A673 (cell line): ENCODE measurements at regions not wholly inside any gene's neighbourhood (a gene's known extent, or its start where the extent isn't known, plus 50 kb on each side); places are given as distances from the start of the nearest gene placed in this dataset.

ENCODE experiments used
- EZH2 ChIP-seq: fragments of 200-600 bp; sonication (generic); IDR thresholded peaks from 2 replicates; pipeline ENCODE4 v1.6.1; 2017; ENCODE audit warnings: borderline replicate concordance, low read depth, mild to moderate bottlenecking, mixed read lengths, antibody characterized with exemption, low read length; ENCODE audit not compliant: poor library complexity, severe bottlenecking
- TF ChIP-seq, protein P1 (sequence below): fragments of 300-800, 200-600 bp; sonication (generic); conservative IDR thresholded peaks from 2 replicates; pipeline ENCODE4 v1.5.1; 2017; ENCODE audit warnings: low read depth, mild to moderate bottlenecking, antibody characterized with exemption, low read length, moderate library complexity, mixed read lengths

DNA sequence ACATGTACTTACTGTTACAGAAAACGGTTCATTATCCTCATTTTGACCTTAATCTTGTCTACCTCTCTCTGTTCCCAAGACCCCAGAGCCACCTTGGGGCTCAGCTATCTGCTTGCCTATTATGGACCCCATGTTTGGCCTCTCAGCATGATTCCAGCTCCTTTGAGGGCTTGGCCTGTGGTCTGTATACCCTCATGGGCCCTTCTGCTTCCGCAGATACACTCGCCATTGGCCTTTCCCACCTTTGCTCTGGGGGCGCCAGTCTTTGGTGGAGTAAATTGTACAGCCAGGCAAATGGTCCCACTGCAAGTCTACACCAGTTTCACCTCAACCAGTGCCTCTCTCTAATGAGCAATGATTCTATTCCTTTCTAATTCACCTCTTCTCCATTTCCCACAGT, 109.2 kb upstream of the ZNF746 start:
- TF ChIP-seq, protein P1, sequence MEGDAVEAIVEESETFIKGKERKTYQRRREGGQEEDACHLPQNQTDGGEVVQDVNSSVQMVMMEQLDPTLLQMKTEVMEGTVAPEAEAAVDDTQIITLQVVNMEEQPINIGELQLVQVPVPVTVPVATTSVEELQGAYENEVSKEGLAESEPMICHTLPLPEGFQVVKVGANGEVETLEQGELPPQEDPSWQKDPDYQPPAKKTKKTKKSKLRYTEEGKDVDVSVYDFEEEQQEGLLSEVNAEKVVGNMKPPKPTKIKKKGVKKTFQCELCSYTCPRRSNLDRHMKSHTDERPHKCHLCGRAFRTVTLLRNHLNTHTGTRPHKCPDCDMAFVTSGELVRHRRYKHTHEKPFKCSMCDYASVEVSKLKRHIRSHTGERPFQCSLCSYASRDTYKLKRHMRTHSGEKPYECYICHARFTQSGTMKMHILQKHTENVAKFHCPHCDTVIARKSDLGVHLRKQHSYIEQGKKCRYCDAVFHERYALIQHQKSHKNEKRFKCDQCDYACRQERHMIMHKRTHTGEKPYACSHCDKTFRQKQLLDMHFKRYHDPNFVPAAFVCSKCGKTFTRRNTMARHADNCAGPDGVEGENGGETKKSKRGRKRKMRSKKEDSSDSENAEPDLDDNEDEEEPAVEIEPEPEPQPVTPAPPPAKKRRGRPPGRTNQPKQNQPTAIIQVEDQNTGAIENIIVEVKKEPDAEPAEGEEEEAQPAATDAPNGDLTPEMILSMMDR: no peak
- no peak for TF ChIP-seq EZH2
